ENCODE measurements at regions not wholly inside any gene's neighbourhood (a gene's known extent, or its start where the extent isn't known, plus 50 kb on each side); places are given as distances from the start of the nearest gene placed in this dataset.

GRCh38 chr10:43846968-43847367 lies 198.3 kb upstream of the ZNF32 start:
- TF ChIP-seq CTCF (IDR thresholded peaks at IDR 0.05): no peak
- Mint-ChIP-seq H3K36me3 (ENCODE audit: low read depth) (no peaks in the 10 kb centered on the region), H3K27ac (no peak overlapping the region), H3K4me1 (peaks cover 2% of the 10 kb centered on the region), H3K4me3 (no peak overlapping the region), H3K27me3 (peaks cover 10% of the 10 kb centered on the region), H3K9me3 (no peaks in the 10 kb centered on the region)
- no peak for ATAC-seq (ENCODE audit: low read depth)
- intact Hi-C loops (cut with micrococcal nuclease): no loop called here
- POLR2A ChIA-PET: no interaction called here
- DNase-seq: no peak
- CTCF ChIA-PET: no interaction called here

GRCh38 chr10:43846187-43846680 lies 197.6 kb upstream of the ZNF32 start:
- peaks cover 2% of the 10 kb centered on the region for H3K4me1 Mint-ChIP-seq
- no peak overlapping the region for H3K4me3 Mint-ChIP-seq
- H3K27me3 Mint-ChIP-seq: peaks cover 10% of the 10 kb centered on the region
- ATAC-seq (ENCODE audit: low read depth) (no peak), DNase-seq (no peak)
- intact Hi-C loops (cut with micrococcal nuclease): no loop called here
- POLR2A ChIA-PET: no interaction called here
- H3K9me3 Mint-ChIP-seq: no peaks in the 10 kb centered on the region
- H3K36me3 Mint-ChIP-seq (ENCODE audit: low read depth): no peaks in the 10 kb centered on the region
- H3K27ac Mint-ChIP-seq: no peak overlapping the region
- no peak for TF ChIP-seq CTCF (IDR thresholded peaks at IDR 0.05)
- CTCF ChIA-PET: no interaction called here

GRCh38 chr10:43845121-43845520 lies 196.4 kb upstream of the ZNF32 start:
- no peak for ATAC-seq (ENCODE audit: low read depth)
- TF ChIP-seq CTCF (IDR thresholded peaks at IDR 0.05): no peak
- peaks cover 13% of the 10 kb centered on the region for H3K27me3 Mint-ChIP-seq
- no peak overlapping the region for H3K4me3 Mint-ChIP-seq
- no peaks in the 10 kb centered on the region for H3K9me3 Mint-ChIP-seq
- POLR2A ChIA-PET: no interaction called here
- H3K4me1 Mint-ChIP-seq: peaks cover 2% of the 10 kb centered on the region
- intact Hi-C loops (cut with micrococcal nuclease): no loop called here
- DNase-seq: no peak
- CTCF ChIA-PET: no interaction called here
- H3K27ac Mint-ChIP-seq: no peak overlapping the region
- H3K36me3 Mint-ChIP-seq (ENCODE audit: low read depth): no peaks in the 10 kb centered on the region

- Mint-ChIP-seq H3K27ac (no peak overlapping the region), H3K36me3 (ENCODE audit: low read depth) (no peaks in the 10 kb centered on the region)
- POLR2A ChIA-PET: no interaction called here
Measured at GRCh38 chr10:43844221-43844620, 195.5 kb upstream of the ZNF32 start.

GRCh38 chr10:43843321-43844101 lies 194.8 kb upstream of the ZNF32 start:
- ChIA-PET CTCF (no interaction called here), POLR2A (no interaction called here)
- DNase-seq (no peak), ATAC-seq (ENCODE audit: low read depth) (no peak)
- Mint-ChIP-seq H3K9me3 (no peaks in the 10 kb centered on the region), H3K27ac (no peak overlapping the region), H3K4me3 (no peak overlapping the region), H3K36me3 (ENCODE audit: low read depth) (no peaks in the 10 kb centered on the region), H3K4me1 (peaks cover 2% of the 10 kb centered on the region), H3K27me3 (peaks cover 11% of the 10 kb centered on the region)
- intact Hi-C loops (cut with micrococcal nuclease): no loop called here
- no peak for TF ChIP-seq CTCF (IDR thresholded peaks at IDR 0.05)

More at GRCh38 chr10:43844221-43844620, 195.5 kb upstream of the ZNF32 start:
- H3K4me1 Mint-ChIP-seq: peaks cover 2% of the 10 kb centered on the region
- intact Hi-C loops (cut with micrococcal nuclease): no loop called here
- H3K27me3 Mint-ChIP-seq: peaks cover 13% of the 10 kb centered on the region
- H3K9me3 Mint-ChIP-seq: no peaks in the 10 kb centered on the region
- ATAC-seq (ENCODE audit: low read depth) (no peak), DNase-seq (no peak)
- TF ChIP-seq CTCF (IDR thresholded peaks at IDR 0.05): no peak
- no peak overlapping the region for H3K4me3 Mint-ChIP-seq
- CTCF ChIA-PET: no interaction called here
